K562 (cell line): ENCODE measurements at regions not wholly inside any gene's neighbourhood (a gene's known extent, or its start where the extent isn't known, plus 50 kb on each side); places are given as distances from the start of the nearest gene placed in this dataset.

Experiments used
- CREM ChIP-seq: IDR thresholded peaks from 2 replicates; pipeline ENCODE4 v1.6.1; 2014; ENCODE audit warnings: antibody characterized with exemption, low read depth
- CTCF ChIP-seq, 3 experiments: IDR thresholded peaks in 2 of 3; conservative IDR thresholded peaks in 1 of 3; 2 replicates each; pipeline ENCODE4 v1.5.1; 2011 to 2012; ENCODE audit warnings: low read length in 3 of 3, mild to moderate bottlenecking in 3 of 3, control low read depth in 2 of 3, improper control_type of control experiment in 1 of 3, inconsistent platforms in 1 of 3, low read depth in 1 of 3, mixed read lengths in 1 of 3, moderate library complexity in 1 of 3; ENCODE audit not compliant: insufficient read depth in 2 of 3
- EP300 ChIP-seq: IDR thresholded peaks from 2 replicates; pipeline ENCODE4 v1.6.1; 2012; ENCODE audit warnings: low read length, improper control_type of control experiment
- KLF10 ChIP-seq: fragments of 250-450 bp; sonication (Bioruptor Pico); IDR thresholded peaks from 2 replicates; pipeline ENCODE4 v1.6.1; 2021; ENCODE audit warnings: matching md5 sums
- MEF2A ChIP-seq: IDR thresholded peaks from 2 replicates; pipeline ENCODE4 v1.6.1; 2011; ENCODE audit warnings: low read depth, mild to moderate bottlenecking, low read length, moderate library complexity; ENCODE audit not compliant: control insufficient read depth
- PCBP1 ChIP-seq: fragments of 200-400 bp; formaldehyde crosslinking; IDR thresholded peaks from 2 replicates; pipeline ENCODE4 v1.6.1; 2018; ENCODE audit warnings: mild to moderate bottlenecking, low read depth, low read length; ENCODE audit not compliant: poor library complexity, severe bottlenecking
- POLR2A ChIP-seq: fragments of 450-650 bp; conservative IDR thresholded peaks from 2 replicates; pipeline ENCODE4 v1.6.1; 2016
- SETDB1 ChIP-seq: IDR thresholded peaks from one replicate; pipeline ENCODE4 v1.6.1; 2012; ENCODE audit warnings: low read length, control low read depth, inconsistent platforms
- SIN3A ChIP-seq, 2 experiments: fragments of 150-350 bp in 1 of 2; IDR thresholded peaks; 2 replicates each; pipeline ENCODE4 v1.6.1; 2011 to 2016; ENCODE audit warnings: borderline replicate concordance in 2 of 2, low read depth in 2 of 2, low read length in 2 of 2, mild to moderate bottlenecking in 2 of 2, moderate library complexity in 2 of 2; ENCODE audit not compliant: control insufficient read depth in 1 of 2
- SMAD2 ChIP-seq: fragments of 150-350 bp; IDR thresholded peaks from 2 replicates; pipeline ENCODE4 v1.6.1; 2014; ENCODE audit warnings: low read depth, mild to moderate bottlenecking, low read length
- TCF7L2 ChIP-seq: fragments of 150-350 bp; IDR thresholded peaks from 2 replicates; pipeline ENCODE4 v1.6.1; 2016; ENCODE audit warnings: low read depth, mild to moderate bottlenecking, low read length, moderate library complexity
- USF2 ChIP-seq: sonication (generic); formaldehyde crosslinking; IDR thresholded peaks from 2 replicates; pipeline ENCODE4 v1.5.0; 2020; ENCODE audit warnings: missing genetic modification reagents

- TF ChIP-seq TCF7L2 (no peak), SMAD2 (no peak), CTCF (IDR thresholded peaks at IDR 0.05 in 2 of 3, conservative IDR thresholded peaks at IDR 0.05 in 1 of 3; ENCODE audit: insufficient read depth in 2 of 3, low read depth in 1 of 3, low read length in 3 of 3) (no peak), SIN3A (IDR thresholded peaks at IDR 0.05; ENCODE audit: borderline replicate concordance in 2 of 2, control insufficient read depth in 1 of 2, low read depth in 2 of 2, low read length in 2 of 2) (no peak), EP300 (no peak), PCBP1 (no peak), USF2 (CRISPR knock-in tag) (no peak), SETDB1 (no peak), POLR2A (no peak), KLF10 (CRISPR knock-in tag) (no peak), CREM (no peak), MEF2A (no peak)
Measured at GRCh38 chr12:59069516-59069915, 149.2 kb upstream of the LRIG3 start.
